CMK (cell line): ENCODE measurements at regions not wholly inside any gene's neighbourhood (a gene's known extent, or its start where the extent isn't known, plus 50 kb on each side); places are given as distances from the start of the nearest gene placed in this dataset.

Experiments
- DNase-seq: peaks from one replicate; pipeline ENCODE4 v3.0.0-alpha.2; 2010; ENCODE audit warnings: low read depth

DNA sequence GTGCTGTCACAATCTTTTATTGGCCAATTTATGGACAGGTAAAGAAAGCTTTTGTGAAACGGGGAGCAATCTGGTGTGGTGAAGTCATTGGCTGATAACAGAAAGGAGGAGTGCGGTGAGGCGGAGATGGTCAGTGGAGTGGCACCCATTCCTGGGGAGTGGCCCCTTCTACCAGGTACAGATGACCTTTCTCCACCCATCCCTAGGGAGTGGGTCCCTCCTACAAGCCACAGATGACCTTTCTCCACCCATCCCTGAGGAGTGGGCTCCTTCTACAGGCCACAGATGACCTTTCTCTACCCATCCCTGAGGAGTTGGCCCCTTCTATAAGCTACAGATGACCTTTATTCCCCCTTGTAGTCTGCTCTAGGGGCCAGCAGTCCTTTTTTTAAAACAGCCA lies 267.6 kb upstream of the IRX2 start:
- no peak for DNase-seq

DNA sequence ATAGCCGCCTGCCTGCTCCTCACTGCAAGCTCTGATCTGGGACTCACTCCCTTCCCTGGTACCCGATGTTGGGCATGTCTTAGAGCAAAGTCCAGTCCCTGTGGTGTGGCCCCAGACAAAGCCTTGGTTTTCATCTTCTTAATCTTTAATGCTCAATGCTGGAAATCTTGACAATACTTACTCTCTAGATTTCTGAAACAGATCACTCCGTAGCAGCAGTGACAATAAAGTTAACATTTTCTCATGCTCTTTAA lies 260.2 kb upstream of the IRX2 start:
- no peak for DNase-seq

DNA sequence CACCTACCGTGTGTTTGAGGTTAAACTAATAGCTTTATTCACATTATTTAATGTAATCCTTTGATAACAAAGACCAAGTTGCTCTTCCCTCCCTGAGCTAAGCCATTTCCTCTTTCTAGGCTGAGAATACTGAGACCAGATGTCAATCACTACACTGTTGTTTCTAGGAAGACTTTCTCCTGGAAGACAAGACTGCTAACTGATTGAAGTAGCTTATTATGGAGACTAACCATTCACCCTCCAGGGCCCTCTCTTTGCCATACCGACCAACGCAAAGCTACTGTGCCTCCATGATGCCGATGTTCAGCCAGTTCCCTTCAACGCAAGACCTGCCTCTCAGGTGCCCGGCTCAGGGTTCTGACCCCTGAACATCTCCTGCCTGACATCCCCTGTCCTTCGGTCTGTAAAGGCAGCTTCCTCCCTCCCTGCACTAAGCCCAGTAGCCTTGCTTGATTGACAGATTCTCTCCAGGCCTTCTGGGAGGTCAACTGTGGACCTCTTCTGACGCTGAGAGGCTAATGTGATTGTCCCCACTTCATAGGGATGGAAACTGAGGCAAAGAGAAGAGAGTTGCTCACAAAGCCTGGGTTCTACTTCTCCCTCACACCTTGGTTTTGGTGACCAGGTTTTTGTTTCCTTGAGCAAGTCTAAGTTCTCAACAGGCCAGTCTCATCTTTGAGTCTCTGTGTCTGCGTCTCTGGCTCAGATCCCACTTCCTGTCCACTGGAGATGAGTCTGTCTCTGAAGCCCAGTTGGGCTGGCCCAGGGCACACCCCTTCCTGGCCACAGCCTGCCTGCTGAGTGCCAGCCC lies 259.7 kb upstream of the IRX2 start:
- DNase-seq: no peak

DNA sequence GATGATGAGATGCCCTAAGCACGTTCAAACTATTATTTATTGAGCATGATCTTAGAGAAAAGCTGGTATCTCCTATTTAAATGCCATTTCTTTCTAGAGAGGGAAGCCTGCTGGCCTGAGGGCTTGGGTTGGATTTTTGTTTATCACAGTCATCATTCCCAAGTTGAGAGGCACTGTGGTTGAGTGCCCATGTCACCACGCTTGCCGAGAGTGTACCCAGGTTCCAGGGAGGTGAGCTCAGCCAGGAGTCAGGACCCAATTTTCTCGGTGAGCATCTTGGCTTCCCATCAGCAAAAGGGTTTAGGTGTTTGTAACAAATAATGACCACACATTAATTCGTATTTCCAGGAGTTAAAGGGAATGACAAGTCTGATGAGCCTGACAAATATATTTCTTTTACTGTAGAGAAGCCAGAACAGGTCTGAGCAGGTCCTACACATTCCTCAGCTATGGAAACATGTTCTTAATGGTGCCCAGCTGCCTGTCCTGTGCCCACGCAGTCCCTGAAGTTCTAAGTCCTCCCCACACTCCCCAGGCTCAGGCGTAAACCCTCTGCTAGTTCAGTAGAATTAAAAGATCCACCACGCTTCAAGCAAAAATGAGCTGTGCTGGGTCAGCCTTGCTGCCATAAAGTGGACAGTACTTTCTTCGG lies 258.9 kb upstream of the IRX2 start:
- no peak for DNase-seq

DNA sequence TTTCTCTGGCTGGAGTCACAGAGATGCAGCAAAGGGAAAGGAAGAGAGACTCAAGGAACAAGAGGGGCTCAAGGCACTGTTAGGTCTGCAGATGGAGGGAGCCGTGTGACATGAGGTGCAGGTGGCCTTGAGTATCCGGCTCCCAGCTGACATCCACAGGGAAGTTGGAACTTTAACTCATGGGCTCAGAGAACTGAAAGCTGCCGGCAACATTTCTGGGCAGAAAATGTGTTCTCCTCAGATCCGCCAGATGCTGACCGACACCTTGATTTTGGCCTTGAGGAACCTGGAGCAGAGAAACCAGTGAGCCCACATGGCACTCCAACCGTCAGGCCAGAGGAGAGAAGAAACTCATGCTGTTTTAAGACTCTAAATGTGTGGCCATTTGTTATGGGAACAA lies 258.1 kb upstream of the IRX2 start:
- no peak for DNase-seq

DNA sequence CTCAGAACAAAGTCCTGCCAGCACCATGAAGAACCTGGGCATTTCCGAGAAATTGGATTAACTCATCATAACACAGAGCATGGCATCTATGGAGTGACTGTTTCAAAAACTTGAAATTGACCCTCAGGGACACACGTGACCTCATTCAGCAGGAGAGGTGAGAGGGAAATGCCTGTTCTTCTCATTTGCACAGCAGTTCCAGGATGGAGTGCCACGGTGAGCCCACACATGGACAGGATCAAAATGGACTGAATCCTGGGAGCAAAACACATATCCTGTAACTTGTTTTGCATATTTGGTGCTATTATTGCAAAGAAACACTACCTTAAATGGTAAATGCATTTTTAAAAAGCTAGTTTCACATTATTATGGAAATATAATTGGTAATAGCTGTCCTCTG lies 256.1 kb upstream of the IRX2 start:
- no peak for DNase-seq

DNA sequence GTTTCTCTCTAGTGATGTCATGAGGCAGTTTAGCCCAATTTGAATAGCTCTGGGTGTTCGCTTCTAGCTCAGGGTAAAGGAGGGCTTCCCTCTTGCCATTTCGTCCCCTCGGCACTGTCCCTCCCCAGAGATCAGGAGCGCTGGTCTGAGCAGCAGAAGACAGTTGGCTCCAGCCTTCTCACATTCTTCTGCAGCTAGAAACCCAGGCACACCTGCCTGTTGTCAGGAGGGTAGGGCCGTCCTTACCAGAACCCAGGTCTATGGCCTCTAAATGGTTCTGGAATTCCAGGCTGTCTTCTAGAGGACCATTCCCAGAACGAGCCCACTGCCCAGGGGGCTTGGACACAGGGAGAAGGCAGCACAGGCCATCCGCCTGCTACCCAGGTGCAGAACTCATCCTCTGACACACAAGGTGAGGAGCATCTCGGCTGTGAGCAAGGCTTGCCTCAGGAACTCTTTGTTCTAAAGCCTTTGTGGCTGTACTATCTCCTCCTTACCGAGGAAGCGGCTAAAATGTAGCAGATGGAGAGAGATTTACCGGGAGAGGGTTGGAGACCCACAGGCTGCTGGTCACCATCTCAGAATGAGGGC lies 255.6 kb upstream of the IRX2 start:
- no peak for DNase-seq

DNA sequence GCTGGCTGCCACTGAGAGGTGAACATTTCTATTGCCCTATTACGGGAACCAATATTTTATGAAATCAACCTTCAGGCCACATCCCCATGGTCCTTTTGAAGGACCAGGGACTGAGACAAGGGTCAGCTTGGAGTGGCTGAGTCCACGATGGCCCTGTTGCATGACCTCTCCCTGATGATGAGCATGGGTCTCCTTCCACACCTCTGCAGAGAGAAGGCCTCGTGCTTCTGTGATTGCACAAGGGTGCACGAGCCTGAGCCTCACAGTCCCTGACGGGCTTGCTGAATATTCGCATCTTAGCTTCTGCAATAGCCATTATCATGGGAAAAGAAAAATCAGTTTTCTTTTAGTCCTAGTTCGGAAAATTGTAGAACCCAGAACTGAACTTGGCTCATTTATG lies 255.0 kb upstream of the IRX2 start:
- DNase-seq: no peak

DNA sequence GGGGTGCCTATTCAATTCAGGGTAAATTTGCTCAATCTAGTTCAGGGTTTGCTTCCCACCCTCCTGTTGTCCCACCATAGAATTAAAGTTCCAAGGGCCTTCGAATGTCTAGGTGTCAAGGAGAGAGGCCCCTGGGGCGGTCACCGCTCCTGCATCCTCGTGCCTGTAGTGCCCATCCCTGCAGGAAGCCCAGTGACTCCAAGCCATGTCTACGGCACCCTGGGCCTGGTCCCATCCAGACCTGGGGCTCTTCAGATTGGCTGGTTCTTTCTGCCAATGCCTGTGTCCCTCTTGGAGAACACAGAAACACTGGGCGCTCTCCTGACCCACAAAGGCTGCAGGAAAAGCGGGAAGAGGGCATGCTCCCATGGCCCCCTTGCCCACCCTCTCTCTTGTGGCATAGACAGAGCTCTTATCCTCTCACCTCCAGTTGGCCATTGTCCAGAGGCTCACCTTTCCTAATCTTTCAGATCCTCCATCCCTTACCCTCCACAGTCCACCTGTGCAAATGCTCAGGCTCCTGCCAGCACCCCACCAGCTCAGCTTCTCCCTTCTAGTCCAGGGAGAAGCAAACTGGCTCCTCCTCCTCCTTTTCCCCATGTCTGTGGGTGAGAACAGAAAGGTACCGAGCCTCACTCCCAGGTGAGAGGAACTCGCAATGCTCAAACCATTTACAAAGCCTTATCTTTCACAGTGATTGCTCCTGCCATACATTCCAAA lies 253.0 kb upstream of the IRX2 start:
- DNase-seq: no peak

DNA sequence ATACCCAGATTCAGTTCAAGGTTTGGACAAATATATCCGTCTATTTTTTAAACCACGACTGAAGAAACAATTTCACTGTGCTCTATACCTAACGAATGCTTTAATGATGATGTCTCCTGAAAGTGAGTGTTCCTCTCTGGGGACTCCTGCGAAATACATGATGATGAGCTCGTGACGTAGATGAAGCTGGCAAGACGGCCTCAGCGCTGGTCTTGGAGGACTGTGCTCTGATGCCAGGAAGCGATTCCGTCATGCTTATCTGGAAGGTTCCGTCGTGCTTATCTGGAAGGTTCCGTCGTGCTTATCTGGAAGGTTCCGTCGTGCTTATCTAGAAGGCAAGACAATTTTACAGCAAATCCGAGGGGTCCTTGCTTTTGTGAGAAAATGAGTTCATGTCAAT lies 250.8 kb upstream of the IRX2 start:
- DNase-seq: peak; percentile 14

DNA sequence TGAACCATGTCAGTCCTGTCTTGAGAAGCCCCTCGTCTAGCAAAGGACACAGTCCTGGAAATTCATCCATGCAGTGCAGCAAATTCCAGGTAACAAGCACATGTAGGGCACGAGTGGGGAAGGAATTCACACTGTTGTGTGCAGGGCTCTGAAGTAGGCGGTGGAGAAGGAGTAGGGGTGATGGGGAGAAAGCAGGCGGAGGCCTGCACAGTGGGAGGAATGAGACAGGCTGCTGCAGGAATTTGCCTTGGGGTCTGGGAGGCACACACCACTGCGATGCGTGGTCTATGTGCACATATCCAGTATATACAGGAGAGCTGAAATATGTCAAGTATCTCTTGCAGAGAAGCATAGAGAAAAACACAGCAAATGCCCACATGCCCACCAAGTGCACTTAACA lies 249.2 kb upstream of the IRX2 start:
- DNase-seq: no peak

DNA sequence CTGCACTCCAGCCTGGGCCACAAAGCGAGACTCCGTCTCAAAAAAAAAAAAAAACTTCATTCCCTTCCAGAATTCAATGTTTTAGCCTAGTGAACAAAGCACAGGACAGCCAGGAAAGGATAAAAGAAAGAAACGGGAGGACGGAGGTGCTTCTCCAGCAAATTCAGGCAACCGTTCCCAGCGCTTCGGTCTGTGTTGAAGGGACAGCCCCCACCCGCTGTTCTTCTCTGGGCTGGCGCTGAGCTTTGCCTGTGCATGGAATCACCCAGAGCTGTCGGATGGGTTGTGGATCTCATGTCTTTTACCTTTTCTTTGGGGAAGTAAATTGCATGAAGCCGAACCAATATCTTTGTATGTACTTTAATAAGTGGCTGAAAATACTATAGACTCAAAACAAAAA lies 248.4 kb upstream of the IRX2 start:
- no peak for DNase-seq

DNA sequence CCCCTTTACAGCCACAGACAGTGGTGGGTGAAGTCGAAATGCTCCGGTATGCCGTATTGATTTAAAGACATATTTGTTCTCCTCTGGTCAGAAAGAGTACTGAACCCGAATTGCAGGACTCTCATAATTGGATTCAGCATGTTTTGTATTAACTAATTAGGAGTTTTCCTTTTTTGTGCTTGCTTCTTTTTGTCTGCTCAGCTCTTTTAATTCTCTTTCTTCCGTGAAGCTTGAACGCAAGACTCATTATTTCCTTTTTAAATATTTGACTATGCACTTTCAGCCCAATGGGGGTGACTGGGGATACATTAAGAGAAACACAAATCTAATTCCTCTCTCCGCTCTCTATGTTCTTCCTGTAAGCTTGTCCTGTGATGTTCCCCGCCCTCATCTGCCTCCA lies 246.6 kb upstream of the IRX2 start:
- no peak for DNase-seq

DNA sequence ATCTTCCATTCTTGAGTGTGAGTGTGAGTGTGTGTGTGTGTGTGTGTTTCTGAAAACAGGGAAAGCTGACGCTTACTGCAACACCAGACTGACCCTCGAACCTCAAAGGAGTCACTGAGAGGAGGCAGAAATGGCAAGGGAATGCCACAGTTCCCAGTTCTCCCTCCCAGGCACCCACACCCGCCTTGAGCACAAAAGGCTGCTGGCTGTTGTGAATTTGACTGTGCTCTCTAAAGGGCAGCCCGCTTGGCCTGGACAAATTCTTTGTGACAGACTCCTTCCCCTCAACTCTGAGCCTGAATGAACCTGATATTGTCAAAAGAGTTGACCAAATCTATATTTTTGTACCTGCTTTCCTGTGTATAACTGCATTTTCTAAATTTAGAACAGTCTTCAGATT lies 245.7 kb upstream of the IRX2 start:
- DNase-seq: no peak

DNA sequence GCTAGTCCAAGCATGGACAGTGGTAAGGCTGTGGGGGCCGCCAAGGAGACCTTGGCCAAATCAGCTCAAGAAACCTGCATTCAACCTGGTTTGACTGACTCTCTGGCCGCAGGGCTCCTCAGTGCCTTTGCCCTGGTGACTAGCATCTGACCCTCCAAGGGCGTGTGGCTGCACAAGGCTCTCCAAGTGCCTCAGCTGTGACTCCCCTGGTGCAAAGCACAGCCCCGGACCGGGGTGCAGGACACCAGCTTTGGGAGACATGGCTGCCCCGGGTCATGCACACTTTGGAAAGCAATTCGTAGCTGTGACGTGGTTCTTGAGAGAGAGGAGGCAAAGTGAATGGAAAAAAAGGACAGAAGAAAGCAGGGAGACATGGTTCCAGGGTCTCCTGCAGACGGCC lies 245.2 kb upstream of the IRX2 start:
- DNase-seq: no peak

DNA sequence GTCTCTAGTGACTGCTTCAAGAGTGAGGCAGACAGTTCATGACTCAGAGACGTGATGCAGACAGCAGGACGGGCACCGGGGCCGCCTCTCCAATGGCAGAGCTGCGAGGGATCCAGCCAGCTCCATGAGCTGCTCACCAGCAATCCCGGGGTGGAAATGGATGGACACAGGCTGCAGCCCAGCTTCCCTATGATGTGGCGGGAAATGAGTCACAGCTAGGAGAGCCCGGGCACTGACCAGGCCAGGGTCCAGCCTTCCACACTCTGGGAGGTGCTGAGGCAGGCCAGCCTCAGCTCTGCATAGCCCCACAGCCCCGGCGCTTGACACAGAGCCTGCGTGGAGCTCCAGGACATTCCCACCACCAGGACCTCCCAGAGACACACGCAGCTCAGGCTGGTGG lies 244.8 kb upstream of the IRX2 start:
- no peak for DNase-seq

DNA sequence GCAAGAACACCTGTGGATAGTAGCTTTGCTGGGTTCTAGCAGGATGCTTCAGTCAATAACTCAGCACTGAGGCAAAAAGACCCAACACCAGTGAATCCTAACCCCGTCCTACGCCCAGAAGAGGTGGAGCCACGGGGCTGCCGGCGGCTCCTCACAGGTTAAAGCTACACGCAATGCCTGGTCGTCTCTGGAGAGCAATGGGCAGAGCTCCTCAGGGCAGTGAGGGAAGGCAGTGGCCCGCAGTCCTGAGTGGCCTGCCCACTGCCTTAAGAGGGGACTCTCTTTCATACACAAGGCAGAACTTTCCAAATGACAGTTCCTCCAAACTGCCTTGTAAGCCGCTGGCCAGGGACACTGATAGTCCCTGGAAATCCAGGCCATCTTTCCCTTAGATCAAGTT lies 244.2 kb upstream of the IRX2 start:
- no peak for DNase-seq

DNA sequence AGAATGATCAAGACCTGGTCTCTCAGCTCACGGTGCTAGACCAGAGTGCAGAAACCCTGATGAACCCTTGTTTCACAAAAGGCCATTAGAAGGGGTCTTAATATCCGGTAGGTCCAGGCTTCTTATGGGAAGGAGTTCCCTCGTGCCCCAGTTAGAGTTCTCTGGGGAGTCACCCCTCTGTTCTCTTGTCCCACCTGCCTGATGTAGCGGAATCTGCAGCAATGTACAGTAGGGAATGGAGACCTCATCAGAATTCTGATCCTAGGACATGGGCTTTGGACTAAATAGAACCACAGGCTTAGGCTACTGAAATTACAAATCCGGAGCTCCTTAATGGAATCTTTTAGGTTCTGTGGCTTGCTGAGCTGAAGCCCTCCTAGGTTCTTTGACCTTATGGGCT lies 243.6 kb upstream of the IRX2 start:
- no peak for DNase-seq

DNA sequence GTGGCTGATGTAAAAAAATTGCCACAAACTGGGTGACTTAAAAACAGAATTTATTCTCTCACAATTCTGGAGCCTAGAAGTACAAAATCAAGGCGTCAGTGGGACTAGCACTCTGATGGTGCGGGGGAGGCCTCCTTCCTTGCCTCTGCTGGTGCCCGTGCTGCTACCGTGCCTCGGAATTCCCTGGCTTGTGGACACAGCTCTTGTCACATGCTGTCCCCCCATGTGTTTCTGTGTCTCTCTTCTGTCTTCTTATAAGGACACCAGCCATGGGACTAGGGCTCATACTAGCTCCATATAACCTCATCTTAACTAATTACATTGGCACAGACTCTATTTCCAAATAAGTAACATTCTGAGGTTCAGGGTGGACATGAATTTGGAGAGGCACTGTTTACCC lies 242.3 kb upstream of the IRX2 start:
- no peak for DNase-seq

DNA sequence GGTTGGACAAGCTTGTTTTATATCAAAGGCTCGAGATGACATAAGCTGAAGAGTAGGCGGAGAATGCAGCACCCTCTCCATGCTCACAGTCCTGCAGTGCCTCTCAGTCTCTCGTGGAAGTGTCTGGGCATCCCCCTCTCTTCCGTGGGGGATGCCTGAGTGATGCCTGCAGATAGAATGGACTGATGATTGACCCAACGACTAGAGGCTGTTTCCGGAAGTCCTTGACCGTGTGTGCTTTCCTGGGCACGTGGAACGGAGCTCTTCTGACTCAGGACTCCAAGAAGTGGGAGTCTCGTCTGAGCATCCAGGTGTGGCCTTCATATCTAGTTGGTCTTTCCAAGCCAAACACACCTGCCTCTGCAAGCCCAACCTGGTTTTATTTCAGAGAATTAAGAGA lies 241.8 kb upstream of the IRX2 start:
- no peak for DNase-seq

DNA sequence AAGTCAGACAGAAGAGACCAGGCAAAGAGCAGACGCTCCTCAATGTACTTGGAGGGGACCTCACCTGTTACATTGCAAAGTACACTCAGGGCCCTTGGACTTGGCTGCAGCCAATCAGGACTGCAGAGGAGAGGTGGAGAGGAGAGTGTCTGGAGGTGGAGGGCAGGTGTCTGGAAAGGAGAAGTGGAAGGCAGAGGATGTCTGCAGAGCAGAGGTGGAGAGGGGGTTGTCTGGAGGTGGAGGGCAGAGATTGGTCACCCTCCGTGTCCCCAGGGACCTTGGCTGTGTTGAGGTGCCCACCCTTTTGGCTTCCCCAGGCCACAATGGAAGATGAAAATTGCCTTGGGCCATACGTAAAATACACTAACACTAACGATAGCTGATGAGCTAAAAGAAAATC lies 241.3 kb upstream of the IRX2 start:
- DNase-seq: no peak

DNA sequence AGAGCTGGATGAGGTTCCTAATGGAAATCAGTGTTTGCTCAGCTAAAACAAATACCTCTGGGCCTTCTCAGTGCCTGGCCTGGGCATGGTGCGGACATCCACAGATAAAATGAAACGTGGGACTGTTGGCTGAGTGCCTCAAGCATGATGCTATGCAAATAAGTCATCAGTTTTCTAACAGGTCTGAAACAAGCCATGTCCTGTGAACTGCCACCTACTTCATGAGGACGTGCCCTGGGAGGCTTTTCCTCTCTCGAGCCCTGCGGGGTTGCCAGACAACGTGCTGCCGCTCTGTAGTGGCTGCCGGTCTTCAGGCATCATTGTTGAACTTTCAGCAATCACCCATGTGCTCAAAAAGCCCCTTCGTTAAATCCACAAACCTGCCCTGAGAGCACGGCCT lies 240.4 kb upstream of the IRX2 start:
- DNase-seq: no peak

DNA sequence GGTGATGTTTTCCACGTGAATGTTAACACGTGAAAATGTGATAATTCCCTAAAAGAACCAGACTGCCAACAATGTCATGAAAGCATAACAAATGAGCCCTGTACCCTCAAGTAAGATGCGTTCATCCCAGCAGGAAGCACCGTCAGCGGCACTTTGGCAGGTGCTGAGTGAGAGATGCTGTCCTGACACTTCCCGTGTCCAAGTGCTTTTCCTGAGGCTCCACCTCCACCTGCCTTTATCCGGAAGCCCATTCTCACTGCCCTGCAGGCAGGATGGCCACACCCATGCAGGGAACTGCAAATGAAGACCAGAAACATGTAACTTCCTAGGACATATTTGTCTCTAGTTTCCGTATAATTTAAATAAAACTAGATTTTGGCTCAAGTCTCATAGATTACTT lies 238.0 kb upstream of the IRX2 start:
- no peak for DNase-seq
